Parathyroid adenoma (tissue), 2 donors: ENCODE measurements at regions not wholly inside any gene's neighbourhood (a gene's known extent, or its start where the extent isn't known, plus 50 kb on each side); places are given as distances from the start of the nearest gene placed in this dataset.

Experiments used
- H2AFZ ChIP-seq: fragments of 300-600 bp; sonication (generic); one replicate; pipeline ENCODE4 v1.7.0; 2017; ENCODE audit warnings: antibody characterized with exemption, mild to moderate bottlenecking
- H3K27ac ChIP-seq: fragments of 300-600 bp; sonication (generic); one replicate; pipeline ENCODE4 v1.7.0; 2017
- H3K27me3 ChIP-seq: fragments of 300-600 bp; sonication (generic); one replicate; pipeline ENCODE4 v1.7.0; 2017; ENCODE audit warnings: low read length; ENCODE audit not compliant: control insufficient read depth, insufficient read depth
- H3K36me3 ChIP-seq: fragments of 300-600 bp; sonication (generic); one replicate; pipeline ENCODE4 v1.7.0; 2017; ENCODE audit warnings: low read length; ENCODE audit not compliant: control insufficient read depth, insufficient read depth
- H3K4me1 ChIP-seq: fragments of 300-600 bp; sonication (generic); one replicate; pipeline ENCODE4 v1.7.0; 2017; ENCODE audit warnings: control low read depth
- H3K4me2 ChIP-seq: fragments of 300-600 bp; sonication (generic); one replicate; pipeline ENCODE4 v1.7.0; 2017; ENCODE audit warnings: low read length
- H3K4me3 ChIP-seq: fragments of 300-600 bp; sonication (generic); one replicate; pipeline ENCODE4 v1.7.0; 2017; ENCODE audit warnings: low read depth, low read length
- H3K79me2 ChIP-seq: fragments of 300-600 bp; sonication (generic); one replicate; pipeline ENCODE4 v1.7.0; 2017; ENCODE audit warnings: control low read depth
- H3K9ac ChIP-seq: fragments of 300-600 bp; sonication (generic); one replicate; pipeline ENCODE4 v1.7.0; 2017; ENCODE audit warnings: mild to moderate bottlenecking
- H3K9me3 ChIP-seq: fragments of 300-600 bp; sonication (generic); one replicate; pipeline ENCODE4 v1.7.0; 2017; ENCODE audit warnings: low read length; ENCODE audit not compliant: control insufficient read depth
- CTCF ChIP-seq: fragments of 300-600 bp; sonication (generic); IDR thresholded peaks from one replicate; pipeline ENCODE4 v1.7.0; 2017; ENCODE audit warnings: antibody characterized with exemption, mild to moderate bottlenecking
- donor health status: primary hyperparathyroidism.

DNA sequence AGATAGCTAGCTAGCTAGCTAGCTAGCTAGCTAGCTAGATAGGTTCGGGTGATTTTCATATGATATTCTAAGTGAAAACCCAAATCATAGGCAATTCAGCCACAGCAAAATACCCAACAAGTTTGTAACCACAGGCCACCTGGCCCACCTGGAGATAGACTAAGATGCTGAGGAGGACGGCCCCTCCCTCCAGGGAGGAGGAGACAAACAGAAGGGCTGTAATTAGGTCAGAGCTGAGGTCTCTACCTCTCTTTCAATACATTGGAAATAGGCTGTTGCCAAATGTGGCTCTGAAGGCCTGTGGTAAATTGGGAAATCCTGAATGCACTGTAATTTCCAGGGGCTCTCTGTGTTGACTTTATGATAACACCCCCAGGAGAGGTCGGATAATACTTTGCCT is 382.2 kb downstream of the FGF9 start:
- Histone ChIP-seq H3K4me2 (no peak overlapping the region), H3K4me1 (no peaks in the 10 kb centered on the region), H2AFZ (no peak overlapping the region), H3K9me3 (no peaks in the 10 kb centered on the region), H3K79me2 (no peaks in the 10 kb centered on the region), H3K27me3 (no peaks in the 10 kb centered on the region), H3K4me3 (no peak overlapping the region), H3K36me3 (no peaks in the 10 kb centered on the region), H3K9ac (no peak overlapping the region), H3K27ac (no peak overlapping the region)
- no peak for TF ChIP-seq CTCF

- H2AFZ ChIP-seq = no peak overlapping the region
- H3K36me3 ChIP-seq = no peaks in the 10 kb centered on the region
- H3K9ac ChIP-seq = no peak overlapping the region
- no peak overlapping the region for H3K4me2 ChIP-seq
- no peak overlapping the region for H3K27ac ChIP-seq
- H3K4me1 ChIP-seq = no peaks in the 10 kb centered on the region
- no peak for TF ChIP-seq CTCF
- no peaks in the 10 kb centered on the region for H3K9me3 ChIP-seq
- no peaks in the 10 kb centered on the region for H3K79me2 ChIP-seq
- H3K27me3 ChIP-seq = no peaks in the 10 kb centered on the region
- no peak overlapping the region for H3K4me3 ChIP-seq
Observed at GRCh38 chr13:22055259-22055658, 384.4 kb downstream of the FGF9 start.

- H3K4me3 ChIP-seq = no peak overlapping the region
- no peaks in the 10 kb centered on the region for H3K4me1 ChIP-seq
- no peaks in the 10 kb centered on the region for H3K27me3 ChIP-seq
- no peaks in the 10 kb centered on the region for H3K9me3 ChIP-seq
- no peak for TF ChIP-seq CTCF
- H3K27ac ChIP-seq = no peak overlapping the region
- no peak overlapping the region for H3K9ac ChIP-seq
- no peaks in the 10 kb centered on the region for H3K36me3 ChIP-seq
- H3K79me2 ChIP-seq = no peaks in the 10 kb centered on the region
- no peak overlapping the region for H2AFZ ChIP-seq
- no peak overlapping the region for H3K4me2 ChIP-seq
Observed at GRCh38 chr13:22060187-22060586, 389.3 kb downstream of the FGF9 start.

GRCh38 chr13:22061371-22061805 is 390.5 kb downstream of the FGF9 start:
- no peak overlapping the region for H3K9ac ChIP-seq
- no peaks in the 10 kb centered on the region for H3K9me3 ChIP-seq
- no peaks in the 10 kb centered on the region for H3K79me2 ChIP-seq
- no peak overlapping the region for H3K4me2 ChIP-seq
- no peak overlapping the region for H2AFZ ChIP-seq
- H3K27me3 ChIP-seq = no peaks in the 10 kb centered on the region
- no peaks in the 10 kb centered on the region for H3K36me3 ChIP-seq
- no peak overlapping the region for H3K27ac ChIP-seq
- no peak for TF ChIP-seq CTCF
- H3K4me3 ChIP-seq = no peak overlapping the region
- no peaks in the 10 kb centered on the region for H3K4me1 ChIP-seq

DNA sequence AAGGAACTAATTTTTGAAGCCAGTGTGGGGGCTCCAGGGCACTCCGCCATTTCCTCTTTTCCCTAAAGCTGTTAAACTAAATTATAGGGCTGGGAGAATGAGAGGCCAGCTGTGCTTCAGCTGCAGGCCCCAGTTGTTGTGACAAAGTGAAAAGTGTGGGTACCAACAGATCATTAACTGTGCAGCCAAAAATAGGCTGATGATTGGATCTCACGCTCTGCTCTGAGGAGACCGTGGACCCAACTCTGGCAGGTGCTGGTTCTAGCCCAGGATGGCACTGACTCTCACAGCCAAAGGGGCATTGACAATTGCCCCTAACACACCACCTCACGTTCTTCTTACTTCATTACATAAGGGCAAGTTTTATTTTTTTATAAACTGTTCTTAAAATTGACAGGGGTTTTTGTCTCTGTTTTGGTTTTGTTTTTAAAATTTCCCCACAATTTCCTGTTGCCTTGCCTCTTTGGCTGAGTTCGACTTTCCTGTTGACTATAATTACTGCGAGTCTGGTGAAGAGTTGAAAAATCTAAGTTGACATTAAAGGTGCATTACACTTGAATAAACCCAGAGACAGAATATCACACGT is 391.0 kb downstream of the FGF9 start:
- H3K36me3 ChIP-seq = no peaks in the 10 kb centered on the region
- no peak overlapping the region for H3K4me3 ChIP-seq
- H3K9ac ChIP-seq = no peak overlapping the region
- no peaks in the 10 kb centered on the region for H3K9me3 ChIP-seq
- no peaks in the 10 kb centered on the region for H3K27me3 ChIP-seq
- H3K79me2 ChIP-seq = no peaks in the 10 kb centered on the region
- no peak overlapping the region for H3K4me2 ChIP-seq
- H3K27ac ChIP-seq = no peak overlapping the region
- TF ChIP-seq CTCF = no peak
- no peak overlapping the region for H2AFZ ChIP-seq
- H3K4me1 ChIP-seq = no peaks in the 10 kb centered on the region
